SK-N-SH (cell line): ENCODE measurements at regions not wholly inside any gene's neighbourhood (a gene's known extent, or its start where the extent isn't known, plus 50 kb on each side); places are given as distances from the start of the nearest gene placed in this dataset.
A peak's percentile ranks its signal among the peaks of the same experiment; 100 is the strongest.

ENCODE experiments used
- CTCF ChIA-PET: fragments of 300-600, 350-600 bp; formaldehyde crosslinking; extraction: SDS; loops from one replicate; lab custom pipeline; 2021; lab: Yijun Ruan, JAX
- POLR2A ChIA-PET: fragments of 350-600 bp; sonication (Branson Sonifier 250); formaldehyde crosslinking; extraction: SDS; loops from one replicate; lab custom pipeline; 2020; ENCODE audit warnings: antibody characterized with exemption, inconsistent platforms; lab: Yijun Ruan, JAX
- DNase-seq: peaks from one replicate; pipeline ENCODE4 v3.0.0; 2012
- H2AFZ ChIP-seq: fragments of 200-600 bp; sonication (generic); 2 replicates; pipeline ENCODE4 v1.8.1; 2016; ENCODE audit warnings: antibody characterized with exemption, mild to moderate bottlenecking, low read depth
- H3F3A ChIP-seq: fragments of 200-600 bp; sonication (generic); replicated peaks from 2 replicates; pipeline ENCODE3; 2016; ENCODE audit warnings: antibody characterized with exemption, mild to moderate bottlenecking; ENCODE audit not compliant: insufficient read depth
- H3K27ac ChIP-seq, 2 experiments: fragments of 200-500 bp in 1 of 2; fragments of 200-600 bp in 1 of 2; sonication (Bioruptor generic) in 1 of 2; sonication (generic), shearing (Covaris generic) in 1 of 2; 2 replicates each; pipeline versions ENCODE4 v1.5.1 to v1.6.1; 2014 to 2016; ENCODE audit warnings: low read depth in 2 of 2, inconsistent platforms in 1 of 2, low read length in 1 of 2, mild to moderate bottlenecking in 1 of 2, mixed read lengths in 1 of 2
- H3K27me3 ChIP-seq: fragments of 200-600 bp; sonication (generic), shearing (Covaris generic); 2 replicates; pipeline ENCODE4 v1.6.1; 2016; ENCODE audit warnings: mixed run types; ENCODE audit not compliant: insufficient read depth
- H3K36me3 ChIP-seq, 2 experiments: fragments of 200-500 bp in 1 of 2; fragments of 200-600 bp in 1 of 2; sonication (Bioruptor generic) in 1 of 2; sonication (generic) in 1 of 2; replicated peaks in 1 of 2; 2 replicates each; pipeline versions ENCODE3 to v1.5.1; 2014 to 2016; ENCODE audit warnings: low read length in 1 of 2, mild to moderate bottlenecking in 1 of 2; ENCODE audit not compliant: insufficient read depth in 2 of 2, control insufficient read depth in 1 of 2
- H3K4me1 ChIP-seq, 2 experiments: fragments of 200-500 bp in 1 of 2; fragments of 200-600 bp in 1 of 2; sonication (Bioruptor generic) in 1 of 2; sonication (generic), shearing (Covaris generic) in 1 of 2; 2 replicates each; pipeline versions ENCODE4 v1.5.1 to v1.6.1; 2014 to 2016; ENCODE audit warnings: low read depth in 1 of 2, low read length in 1 of 2, mixed run types in 1 of 2; ENCODE audit not compliant: insufficient read depth in 2 of 2, control insufficient read depth in 1 of 2
- H3K4me2 ChIP-seq: fragments of 200-600 bp; sonication (generic), shearing (Covaris generic); 2 replicates; pipeline ENCODE4 v1.6.1; 2017; ENCODE audit warnings: mixed run types
- H3K4me3 ChIP-seq, 2 experiments: fragments of 200-500 bp in 1 of 2; fragments of 200-600 bp in 1 of 2; sonication (Bioruptor generic) in 1 of 2; sonication (generic), shearing (Covaris generic) in 1 of 2; 2 replicates each; pipeline versions ENCODE4 v1.5.1 to v1.8.1; 2014 to 2016; ENCODE audit warnings: low read depth in 2 of 2, inconsistent platforms in 1 of 2, low read length in 1 of 2, mild to moderate bottlenecking in 1 of 2, mixed read lengths in 1 of 2, moderate library complexity in 1 of 2
- H3K79me2 ChIP-seq: fragments of 200-600 bp; sonication (generic); 2 replicates; pipeline ENCODE4 v1.8.1; 2017; ENCODE audit warnings: mild to moderate bottlenecking; ENCODE audit not compliant: insufficient read depth
- H3K9ac ChIP-seq: fragments of 200-600 bp; sonication (generic); 2 replicates; pipeline ENCODE4 v1.6.1; 2017; ENCODE audit warnings: mixed run types
- H3K9me2 ChIP-seq: fragments of 200-600 bp; sonication (generic); 2 replicates; pipeline ENCODE4 v1.6.1; 2017; ENCODE audit warnings: mixed run types
- H3K9me3 ChIP-seq: fragments of 200-600 bp; sonication (generic); 2 replicates; pipeline ENCODE4 v1.6.1; 2017; ENCODE audit warnings: mixed run types, mild to moderate bottlenecking, moderate library complexity
- H4K20me1 ChIP-seq: fragments of 200-600 bp; sonication (generic); 2 replicates; pipeline ENCODE4 v1.6.1; 2017; ENCODE audit warnings: mild to moderate bottlenecking, mixed run types; ENCODE audit not compliant: insufficient read depth
- EP300 ChIP-seq, 2 experiments: IDR thresholded peaks; 2 replicates each; pipeline versions ENCODE4 v1.4.0 to v1.6.1; 2012; ENCODE audit warnings: borderline replicate concordance in 1 of 2, low read depth in 1 of 2, low read length in 1 of 2
- EZH2phosphoT487 ChIP-seq: fragments of 200-600 bp; sonication (generic); IDR thresholded peaks from 2 replicates; pipeline ENCODE4 v1.6.1; 2017; ENCODE audit warnings: low read depth, mixed run types, mild to moderate bottlenecking, antibody characterized with exemption, moderate library complexity, borderline replicate concordance
- FOSL2 ChIP-seq: IDR thresholded peaks from 2 replicates; pipeline ENCODE4 v1.4.0; 2012; ENCODE audit warnings: low read depth, mild to moderate bottlenecking, moderate library complexity, borderline replicate concordance
- FOXJ3 ChIP-seq: sonication (generic); formaldehyde crosslinking; IDR thresholded peaks from 2 replicates; pipeline ENCODE4 v1.5.1; 2020; ENCODE audit warnings: mild to moderate bottlenecking, missing genetic modification reagents
- MEF2A ChIP-seq: IDR thresholded peaks from 2 replicates; pipeline ENCODE4 v1.4.0; 2012; ENCODE audit warnings: low read depth, borderline replicate concordance
- NFIC ChIP-seq: IDR thresholded peaks from 2 replicates; pipeline ENCODE4 v1.4.0; 2012; ENCODE audit warnings: borderline replicate concordance
- NRF1 ChIP-seq: IDR thresholded peaks from 2 replicates; pipeline ENCODE4 v1.6.1; 2012; ENCODE audit warnings: low read depth, mild to moderate bottlenecking, low read length
- POLR2AphosphoS5 ChIP-seq: IDR thresholded peaks from 2 replicates; pipeline ENCODE4 v1.6.1; 2012; ENCODE audit warnings: low read depth, low read length
- RAD21 ChIP-seq: IDR thresholded peaks from 2 replicates; pipeline ENCODE4 v1.6.1; 2012; ENCODE audit warnings: mild to moderate bottlenecking, low read length
- RXRA ChIP-seq: IDR thresholded peaks from 2 replicates; pipeline ENCODE4 v1.4.0; 2012; ENCODE audit warnings: low read depth, mild to moderate bottlenecking, borderline replicate concordance
- SIN3A ChIP-seq: IDR thresholded peaks from 2 replicates; pipeline ENCODE4 v1.6.1; 2012; ENCODE audit warnings: low read depth, mild to moderate bottlenecking, low read length, moderate library complexity, borderline replicate concordance
- SMC3 ChIP-seq: IDR thresholded peaks from 2 replicates; pipeline ENCODE4 v1.6.1; 2012; ENCODE audit warnings: low read depth, low read length, improper control_type of control experiment
- TCF12 ChIP-seq: IDR thresholded peaks from 2 replicates; pipeline ENCODE4 v1.4.0; 2012
- TEAD4 ChIP-seq: IDR thresholded peaks from 2 replicates; pipeline ENCODE4 v1.4.0; 2012; ENCODE audit warnings: mild to moderate bottlenecking, borderline replicate concordance; ENCODE audit not compliant: insufficient read depth
- YY1 ChIP-seq: IDR thresholded peaks from 2 replicates; pipeline ENCODE4 v1.4.0; 2012; ENCODE audit warnings: low read depth, mild to moderate bottlenecking
- WGBS: methylation state at CpG from one replicate; pipeline ENCODE4 v1.1.6; 2017; ENCODE audit warnings: low lambda C conversion rate; 5-methylcytosine and 5-hydroxymethylcytosine counted together
- TF ChIP-seq, protein P1 (sequence below): fragments of 200-600 bp; sonication (generic); IDR thresholded peaks from 2 replicates; pipeline ENCODE4 v1.6.1; 2017; ENCODE audit warnings: antibody characterized with exemption, mild to moderate bottlenecking, moderate library complexity
- TF ChIP-seq, protein P2 (sequence below): fragments of 150-350 bp; IDR thresholded peaks from 2 replicates; pipeline ENCODE4 v1.6.1; 2017; ENCODE audit warnings: antibody characterized with exemption, low read length, low read depth, borderline replicate concordance
- TF ChIP-seq, protein P3 (sequence below): IDR thresholded peaks from 2 replicates; pipeline ENCODE4 v1.4.0; 2012; ENCODE audit warnings: low read depth
- TF ChIP-seq, protein P4 (sequence below): IDR thresholded peaks from 2 replicates; pipeline ENCODE4; 2012

DNA sequence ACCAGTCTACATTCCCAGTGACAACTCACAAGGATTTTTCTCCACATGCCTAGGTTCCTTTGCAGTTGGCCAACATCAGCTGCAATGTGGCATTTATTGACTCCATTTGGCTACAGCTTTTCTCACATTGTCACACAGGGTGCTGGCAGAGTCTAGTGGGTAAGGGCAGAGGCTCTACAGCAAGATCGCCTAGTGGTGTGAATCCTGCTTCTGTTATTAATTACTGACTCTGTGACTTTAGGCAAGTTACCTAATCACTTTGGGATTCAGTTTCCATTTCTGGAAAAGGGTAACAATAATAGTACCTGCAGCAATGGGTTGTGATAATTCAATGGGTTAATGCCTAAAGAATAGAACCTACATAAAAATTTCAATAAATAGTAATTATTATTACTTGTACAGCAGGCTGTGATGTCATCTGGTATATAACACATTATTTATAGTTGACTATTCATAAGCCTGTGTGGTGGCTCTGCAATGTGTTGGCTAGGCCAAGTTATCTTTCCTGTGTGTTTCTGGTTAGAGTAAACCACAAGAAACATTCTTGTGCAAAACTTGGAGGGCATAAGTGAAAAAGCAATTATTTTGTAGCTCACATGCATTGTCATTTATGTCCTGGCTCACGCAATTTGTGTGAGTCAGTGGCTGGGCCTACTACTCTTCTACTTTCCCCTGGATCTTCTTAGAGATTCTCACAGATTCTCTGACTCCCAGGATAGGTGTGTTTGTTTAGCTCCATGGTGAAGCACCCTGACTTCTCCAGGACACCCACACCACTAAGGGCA, 59.5 kb downstream of the PTGS2 start:
- no peak overlapping the region for H3K4me2 ChIP-seq
- H2AFZ ChIP-seq: no peak overlapping the region
- WGBS: 52% methylated on average over 2 of the region's 2 CpGs
- TF ChIP-seq RXRA (no peak), TEAD4 (peak; percentile 9; the same call in 1 of the 2 replicates), NRF1 (no peak), POLR2AphosphoS5 (no peak), TCF12 (peak; percentile 59), YY1 (no peak), FOXJ3 (CRISPR knock-in tag) (no peak), EZH2phosphoT487 (no peak), RAD21 (no peak), SIN3A (no peak), MEF2A (no peak), SMC3 (no peak), FOSL2 (0 out of 2 replicates have a peak, but pooled peaks have one; percentile 23), EP300 (IDR thresholded peaks at IDR 0.05; ENCODE audit: borderline replicate concordance in 1 of 2, low read depth in 1 of 2, low read length in 1 of 2) (no peak), NFIC (0 out of 2 replicates have a peak, but pooled peaks have one; percentile 20)
- TF ChIP-seq, protein P1, sequence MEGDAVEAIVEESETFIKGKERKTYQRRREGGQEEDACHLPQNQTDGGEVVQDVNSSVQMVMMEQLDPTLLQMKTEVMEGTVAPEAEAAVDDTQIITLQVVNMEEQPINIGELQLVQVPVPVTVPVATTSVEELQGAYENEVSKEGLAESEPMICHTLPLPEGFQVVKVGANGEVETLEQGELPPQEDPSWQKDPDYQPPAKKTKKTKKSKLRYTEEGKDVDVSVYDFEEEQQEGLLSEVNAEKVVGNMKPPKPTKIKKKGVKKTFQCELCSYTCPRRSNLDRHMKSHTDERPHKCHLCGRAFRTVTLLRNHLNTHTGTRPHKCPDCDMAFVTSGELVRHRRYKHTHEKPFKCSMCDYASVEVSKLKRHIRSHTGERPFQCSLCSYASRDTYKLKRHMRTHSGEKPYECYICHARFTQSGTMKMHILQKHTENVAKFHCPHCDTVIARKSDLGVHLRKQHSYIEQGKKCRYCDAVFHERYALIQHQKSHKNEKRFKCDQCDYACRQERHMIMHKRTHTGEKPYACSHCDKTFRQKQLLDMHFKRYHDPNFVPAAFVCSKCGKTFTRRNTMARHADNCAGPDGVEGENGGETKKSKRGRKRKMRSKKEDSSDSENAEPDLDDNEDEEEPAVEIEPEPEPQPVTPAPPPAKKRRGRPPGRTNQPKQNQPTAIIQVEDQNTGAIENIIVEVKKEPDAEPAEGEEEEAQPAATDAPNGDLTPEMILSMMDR: no peak
- TF ChIP-seq, protein P2, sequence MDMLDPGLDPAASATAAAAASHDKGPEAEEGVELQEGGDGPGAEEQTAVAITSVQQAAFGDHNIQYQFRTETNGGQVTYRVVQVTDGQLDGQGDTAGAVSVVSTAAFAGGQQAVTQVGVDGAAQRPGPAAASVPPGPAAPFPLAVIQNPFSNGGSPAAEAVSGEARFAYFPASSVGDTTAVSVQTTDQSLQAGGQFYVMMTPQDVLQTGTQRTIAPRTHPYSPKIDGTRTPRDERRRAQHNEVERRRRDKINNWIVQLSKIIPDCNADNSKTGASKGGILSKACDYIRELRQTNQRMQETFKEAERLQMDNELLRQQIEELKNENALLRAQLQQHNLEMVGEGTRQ: no peak
- TF ChIP-seq, protein P3, sequence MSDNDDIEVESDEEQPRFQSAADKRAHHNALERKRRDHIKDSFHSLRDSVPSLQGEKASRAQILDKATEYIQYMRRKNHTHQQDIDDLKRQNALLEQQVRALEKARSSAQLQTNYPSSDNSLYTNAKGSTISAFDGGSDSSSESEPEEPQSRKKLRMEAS: no peak
- TF ChIP-seq, protein P4, sequence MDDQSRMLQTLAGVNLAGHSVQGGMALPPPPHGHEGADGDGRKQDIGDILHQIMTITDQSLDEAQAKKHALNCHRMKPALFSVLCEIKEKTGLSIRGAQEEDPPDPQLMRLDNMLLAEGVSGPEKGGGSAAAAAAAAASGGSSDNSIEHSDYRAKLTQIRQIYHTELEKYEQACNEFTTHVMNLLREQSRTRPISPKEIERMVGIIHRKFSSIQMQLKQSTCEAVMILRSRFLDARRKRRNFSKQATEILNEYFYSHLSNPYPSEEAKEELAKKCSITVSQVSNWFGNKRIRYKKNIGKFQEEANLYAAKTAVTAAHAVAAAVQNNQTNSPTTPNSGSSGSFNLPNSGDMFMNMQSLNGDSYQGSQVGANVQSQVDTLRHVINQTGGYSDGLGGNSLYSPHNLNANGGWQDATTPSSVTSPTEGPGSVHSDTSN: peak; percentile 41
- H3F3A ChIP-seq: peaks cover 11% of the 10 kb centered on the region
- DNase-seq: no peak
- no peaks in the 10 kb centered on the region for H3K9me3 ChIP-seq
- H3K79me2 ChIP-seq: no peaks in the 10 kb centered on the region
- no peak overlapping the region; the same call in 1 of the 2 replicates for H3K9ac ChIP-seq
- no peak overlapping the region for H3K4me3 ChIP-seq
- peak overlapping the region; percentile 12 to 74; a peak in 3 of 4 replicates for H3K27ac ChIP-seq
- ChIA-PET CTCF (no interaction called here), POLR2A (no interaction called here)
- no peaks in the 10 kb centered on the region for H3K27me3 ChIP-seq
- H4K20me1 ChIP-seq: no peaks in the 10 kb centered on the region
- no peaks in the 10 kb centered on the region for H3K36me3 ChIP-seq
- H3K4me1 ChIP-seq: no peaks in the 10 kb centered on the region; a peak in 1 of 4 replicates
- H3K9me2 ChIP-seq: no peaks in the 10 kb centered on the region
